H9 (cell line): ENCODE measurements at regions not wholly inside any gene's neighbourhood (a gene's known extent, or its start where the extent isn't known, plus 50 kb on each side); places are given as distances from the start of the nearest gene placed in this dataset.

Source experiments
- DNase-seq: peaks from one replicate; pipeline ENCODE4 v3.0.0-alpha.2; 2017
- H2AFZ ChIP-seq: one replicate; pipeline ENCODE4 v1.6.1; 2013; ENCODE audit warnings: mild to moderate bottlenecking, low read length, control low read depth, moderate library complexity
- H2AK5ac ChIP-seq: 2 replicates; pipeline ENCODE4 v1.6.1; 2013; ENCODE audit warnings: low read length, control low read depth, mixed read lengths; ENCODE audit not compliant: insufficient read length
- H2BK120ac ChIP-seq: one replicate; pipeline ENCODE4 v1.6.1; 2013; ENCODE audit warnings: low read depth, mild to moderate bottlenecking, low read length, control low read depth, inconsistent platforms; ENCODE audit not compliant: poor library complexity, severe bottlenecking
- H2BK12ac ChIP-seq: 2 replicates; pipeline ENCODE4 v1.6.1; 2013; ENCODE audit warnings: low read length, control low read depth, mixed read lengths, low read depth; ENCODE audit not compliant: insufficient read length
- H2BK15ac ChIP-seq: 2 replicates; pipeline ENCODE4 v1.6.1; 2013; ENCODE audit warnings: low read depth, low read length, control low read depth
- H2BK20ac ChIP-seq: one replicate; pipeline ENCODE4 v1.6.1; 2013; ENCODE audit warnings: low read depth, mild to moderate bottlenecking, low read length, control low read depth, inconsistent platforms; ENCODE audit not compliant: poor library complexity, severe bottlenecking
- H2BK5ac ChIP-seq: 2 replicates; pipeline ENCODE4 v1.6.1; 2013; ENCODE audit warnings: low read length, control low read depth, mixed read lengths; ENCODE audit not compliant: insufficient read length
- H3K14ac ChIP-seq: 2 replicates; pipeline ENCODE4 v1.6.1; 2013; ENCODE audit warnings: low read length, control low read depth; ENCODE audit not compliant: insufficient read depth
- H3K18ac ChIP-seq: 2 replicates; pipeline ENCODE4 v1.6.1; 2013; ENCODE audit warnings: low read depth, mild to moderate bottlenecking, mixed read lengths, low read length, control low read depth; ENCODE audit not compliant: insufficient read length
- H3K23ac ChIP-seq: 2 replicates; pipeline ENCODE4 v1.6.1; 2013; ENCODE audit warnings: low read length, control low read depth, mixed read lengths, low read depth; ENCODE audit not compliant: insufficient read length
- H3K23me2 ChIP-seq: 2 replicates; pipeline ENCODE4 v1.6.1; 2013; ENCODE audit warnings: low read depth, mild to moderate bottlenecking, mixed read lengths, low read length, control low read depth; ENCODE audit not compliant: insufficient read length, poor library complexity, severe bottlenecking
- H3K27ac ChIP-seq: 2 replicates; pipeline ENCODE4 v1.5.1; 2013; ENCODE audit warnings: low read length, control low read depth, mixed read lengths, low read depth; ENCODE audit not compliant: insufficient read length
- H3K27me3 ChIP-seq: 2 replicates; pipeline ENCODE4 v1.6.1; 2013; ENCODE audit warnings: low read length, control low read depth, inconsistent platforms; ENCODE audit not compliant: insufficient read depth
- H3K4ac ChIP-seq: 2 replicates; pipeline ENCODE4 v1.6.1; 2013; ENCODE audit warnings: low read depth, mild to moderate bottlenecking, control low read depth, inconsistent platforms, low read length, moderate library complexity
- H3K4me1 ChIP-seq: 2 replicates; pipeline ENCODE4 v1.6.1; 2013; ENCODE audit warnings: low read length, control low read depth, inconsistent platforms; ENCODE audit not compliant: insufficient read depth
- H3K4me2 ChIP-seq: 2 replicates; pipeline ENCODE4 v1.6.1; 2013; ENCODE audit warnings: low read length, control low read depth, mixed read lengths; ENCODE audit not compliant: insufficient read length, insufficient read depth
- H3K56ac ChIP-seq: 2 replicates; pipeline ENCODE4 v1.6.1; 2013; ENCODE audit warnings: low read depth, mild to moderate bottlenecking, mixed read lengths, low read length, control low read depth; ENCODE audit not compliant: insufficient read length
- H3K79me1 ChIP-seq: 2 replicates; pipeline ENCODE4 v1.6.1; 2013; ENCODE audit warnings: low read depth, mild to moderate bottlenecking, moderate library complexity, low read length, control low read depth, inconsistent platforms; ENCODE audit not compliant: insufficient read depth, poor library complexity, severe bottlenecking
- H3K79me2 ChIP-seq: 2 replicates; pipeline ENCODE4 v1.6.1; 2013; ENCODE audit warnings: low read length, control low read depth, inconsistent platforms; ENCODE audit not compliant: insufficient read depth
- H3K9ac ChIP-seq: 2 replicates; pipeline ENCODE4 v1.6.1; 2013; ENCODE audit warnings: low read length, control low read depth, mixed read lengths; ENCODE audit not compliant: insufficient read length; ENCODE audit errors: extremely low read depth
- H3K9me3 ChIP-seq: one replicate; pipeline ENCODE4 v1.6.1; 2013; ENCODE audit warnings: low read depth, low read length, inconsistent platforms; ENCODE audit not compliant: control insufficient read depth
- H3T11ph ChIP-seq: one replicate; pipeline ENCODE4 v1.6.1; 2013; ENCODE audit warnings: mild to moderate bottlenecking, low read length, control low read depth, inconsistent platforms
- H4K20me1 ChIP-seq: one replicate; pipeline ENCODE4 v1.6.1; 2013; ENCODE audit not compliant: control insufficient read depth, insufficient read length, insufficient read depth
- H4K5ac ChIP-seq: 2 replicates; pipeline ENCODE4 v1.6.1; 2013; ENCODE audit warnings: low read depth, mild to moderate bottlenecking, mixed read lengths, low read length, control low read depth; ENCODE audit not compliant: insufficient read length
- H4K8ac ChIP-seq: replicated peaks from 2 replicates; pipeline ENCODE4 v1.6.1; 2013; ENCODE audit warnings: low read length, control low read depth, mixed read lengths, low read depth; ENCODE audit not compliant: insufficient read length
- H4K91ac ChIP-seq: 2 replicates; pipeline ENCODE4 v1.6.1; 2013; ENCODE audit warnings: low read depth, mild to moderate bottlenecking, moderate library complexity, mixed read lengths, low read length, control low read depth; ENCODE audit not compliant: insufficient read length
- H3K27ac Mint-ChIP-seq, 3 experiments: 2 replicates in 2 of 3; 3 replicates in 1 of 3; pipeline ENCODE4 v1.8.0; 2020 to 2021; ENCODE audit warnings: mixed read lengths in 3 of 3, mild to moderate bottlenecking in 1 of 3, moderate library complexity in 1 of 3
- H3K27me3 Mint-ChIP-seq: 2 replicates; pipeline ENCODE4 v1.8.0; 2021; ENCODE audit warnings: low read depth, mild to moderate bottlenecking, moderate library complexity, mixed read lengths
- H3K36me3 Mint-ChIP-seq, 3 experiments: 2 replicates in 2 of 3; 3 replicates in 1 of 3; pipeline ENCODE4 v1.8.0; 2020 to 2021; ENCODE audit warnings: low read depth in 3 of 3, mixed read lengths in 3 of 3; ENCODE audit not compliant: insufficient read depth in 1 of 3
- H3K4me1 Mint-ChIP-seq, 2 experiments: 2 replicates each; pipeline ENCODE4 v1.8.0; 2020; ENCODE audit warnings: mixed read lengths in 2 of 2
- H3K4me3 Mint-ChIP-seq, 2 experiments: 2 replicates in 1 of 2; 3 replicates in 1 of 2; pipeline ENCODE4 v1.8.0; 2020 to 2021; ENCODE audit warnings: mild to moderate bottlenecking in 2 of 2, mixed read lengths in 2 of 2, moderate library complexity in 1 of 2
- H3K9me3 Mint-ChIP-seq, 2 experiments: 2 replicates in 1 of 2; 3 replicates in 1 of 2; pipeline ENCODE4 v1.8.0; 2020; ENCODE audit warnings: mild to moderate bottlenecking in 2 of 2, mixed read lengths in 2 of 2, moderate library complexity in 1 of 2
- whole genome bisulfite sequencing: extraction: QIAGEN DNeasy Blood & Tissue Kit; methylation state at CpG from one replicate; pipeline ENCODE4 v1.1.7; 2013; ENCODE audit warnings: missing lambda C conversion rate, low lambda C conversion rate, mixed read lengths; ENCODE audit not compliant: insufficient read length; ENCODE audit errors: extremely low coverage; 5-methylcytosine and 5-hydroxymethylcytosine counted together
- TF ChIP-seq, protein P1 (sequence below): fragments of 200-600 bp; sonication (generic); conservative IDR thresholded peaks from 3 replicates; pipeline ENCODE4 v1.8.0; 2021; ENCODE audit warnings: antibody characterized with exemption, mild to moderate bottlenecking

- Histone ChIP-seq H3K9me3 (no peaks in the 10 kb centered on the region), H2BK5ac (no peak overlapping the region), H3T11ph (no peak overlapping the region), H3K56ac (no peak overlapping the region), H3K23me2 (no peaks in the 10 kb centered on the region), H2BK15ac (no peak overlapping the region), H3K4me2 (no peak overlapping the region), H3K79me2 (no peaks in the 10 kb centered on the region), H3K79me1 (no peaks in the 10 kb centered on the region), H3K27ac (no peak overlapping the region), H3K27me3 (no peaks in the 10 kb centered on the region), H3K18ac (no peak overlapping the region), H4K91ac (no peak overlapping the region), H4K5ac (no peak overlapping the region), H3K14ac (no peak overlapping the region), H4K8ac (no peak overlapping the region), H3K4me1 (peaks cover 5% of the 10 kb centered on the region), H4K20me1 (no peaks in the 10 kb centered on the region), H3K9ac (no peak overlapping the region), H2AFZ (no peak overlapping the region), H2BK12ac (no peak overlapping the region), H3K23ac (no peak overlapping the region), H2BK120ac (no peak overlapping the region), H2BK20ac (no peak overlapping the region), H2AK5ac (no peak overlapping the region), H3K4ac (no peak overlapping the region)
- H3K27me3 Mint-ChIP-seq, result no peaks in the 10 kb centered on the region
- WGBS, result no CpG with 5 or more reads among the region's 10 CpGs
- no peaks in the 10 kb centered on the region for H3K9me3 Mint-ChIP-seq
- no peak for DNase-seq
- peaks cover 32 to 38% of the 10 kb centered on the region in 2 experiments for H3K4me1 Mint-ChIP-seq
- H3K27ac Mint-ChIP-seq, result no peak overlapping the region; a peak in 1 of 7 replicates
- no peaks in the 10 kb centered on the region for H3K36me3 Mint-ChIP-seq
- TF ChIP-seq, protein P1, sequence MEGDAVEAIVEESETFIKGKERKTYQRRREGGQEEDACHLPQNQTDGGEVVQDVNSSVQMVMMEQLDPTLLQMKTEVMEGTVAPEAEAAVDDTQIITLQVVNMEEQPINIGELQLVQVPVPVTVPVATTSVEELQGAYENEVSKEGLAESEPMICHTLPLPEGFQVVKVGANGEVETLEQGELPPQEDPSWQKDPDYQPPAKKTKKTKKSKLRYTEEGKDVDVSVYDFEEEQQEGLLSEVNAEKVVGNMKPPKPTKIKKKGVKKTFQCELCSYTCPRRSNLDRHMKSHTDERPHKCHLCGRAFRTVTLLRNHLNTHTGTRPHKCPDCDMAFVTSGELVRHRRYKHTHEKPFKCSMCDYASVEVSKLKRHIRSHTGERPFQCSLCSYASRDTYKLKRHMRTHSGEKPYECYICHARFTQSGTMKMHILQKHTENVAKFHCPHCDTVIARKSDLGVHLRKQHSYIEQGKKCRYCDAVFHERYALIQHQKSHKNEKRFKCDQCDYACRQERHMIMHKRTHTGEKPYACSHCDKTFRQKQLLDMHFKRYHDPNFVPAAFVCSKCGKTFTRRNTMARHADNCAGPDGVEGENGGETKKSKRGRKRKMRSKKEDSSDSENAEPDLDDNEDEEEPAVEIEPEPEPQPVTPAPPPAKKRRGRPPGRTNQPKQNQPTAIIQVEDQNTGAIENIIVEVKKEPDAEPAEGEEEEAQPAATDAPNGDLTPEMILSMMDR, result no peak
- H3K4me3 Mint-ChIP-seq, result no peak overlapping the region
Measured at GRCh38 chr18:61949946-61950345, 57.1 kb upstream of the RNF152 start.
